Fibroblast of mammary gland (primary cell): ENCODE measurements at regions not wholly inside any gene's neighbourhood (a gene's known extent, or its start where the extent isn't known, plus 50 kb on each side); places are given as distances from the start of the nearest gene placed in this dataset.

Source experiments
- DNase-seq: peaks from one replicate; pipeline ENCODE4 v3.0.0-alpha.2; 2010; ENCODE audit warnings: low read depth
- H3K4me3 ChIP-seq: 2 replicates; pipeline ENCODE4 v1.5.1; 2011; ENCODE audit warnings: low read depth, mild to moderate bottlenecking, low read length, moderate library complexity; ENCODE audit not compliant: control insufficient read depth
- CTCF ChIP-seq: conservative IDR thresholded peaks from 2 replicates; pipeline ENCODE4 v1.5.1; 2011; ENCODE audit warnings: low read depth, low read length, inconsistent platforms; ENCODE audit not compliant: control insufficient read depth, insufficient read depth

DNA sequence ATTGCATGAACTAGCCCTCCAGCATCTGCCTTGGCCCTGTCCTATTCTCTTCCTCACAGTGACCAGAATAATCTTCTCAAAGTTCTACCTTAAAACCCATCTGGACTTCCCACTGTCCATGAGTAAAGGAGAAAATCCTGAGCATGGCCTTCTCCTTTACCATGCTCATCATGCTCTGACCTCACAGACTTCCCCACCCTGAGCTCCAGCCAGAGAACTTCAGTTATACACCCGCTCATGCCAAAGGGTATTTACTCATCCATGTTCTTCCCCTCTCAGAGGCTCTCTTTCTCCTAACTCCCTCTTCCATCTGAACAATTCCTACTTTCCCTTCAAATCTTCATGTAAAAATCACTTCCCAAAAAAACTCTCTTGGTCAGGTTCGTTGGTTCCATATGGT is 188.4 kb downstream of the SETD4 start:
- no peak for DNase-seq
- no peak for TF ChIP-seq CTCF
- H3K4me3 ChIP-seq: no peak overlapping the region

DNA sequence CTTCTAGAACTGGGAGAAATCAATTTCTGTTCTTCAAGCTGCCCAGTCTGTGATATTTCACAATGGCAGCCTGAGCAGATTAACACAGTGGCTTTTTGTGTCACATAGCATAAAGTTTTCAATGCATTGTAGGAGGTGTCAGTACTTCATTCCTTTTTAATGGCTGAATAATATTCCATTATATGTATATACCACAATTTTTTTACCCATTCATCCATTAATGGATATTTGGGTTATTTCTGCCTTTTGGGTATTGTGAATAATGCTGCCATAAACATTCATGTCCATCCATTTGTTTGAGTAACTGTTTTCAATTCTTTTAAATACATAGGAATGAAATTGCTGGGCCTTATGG is 191.5 kb downstream of the SETD4 start:
- no peak overlapping the region for H3K4me3 ChIP-seq
- TF ChIP-seq CTCF: no peak

DNA sequence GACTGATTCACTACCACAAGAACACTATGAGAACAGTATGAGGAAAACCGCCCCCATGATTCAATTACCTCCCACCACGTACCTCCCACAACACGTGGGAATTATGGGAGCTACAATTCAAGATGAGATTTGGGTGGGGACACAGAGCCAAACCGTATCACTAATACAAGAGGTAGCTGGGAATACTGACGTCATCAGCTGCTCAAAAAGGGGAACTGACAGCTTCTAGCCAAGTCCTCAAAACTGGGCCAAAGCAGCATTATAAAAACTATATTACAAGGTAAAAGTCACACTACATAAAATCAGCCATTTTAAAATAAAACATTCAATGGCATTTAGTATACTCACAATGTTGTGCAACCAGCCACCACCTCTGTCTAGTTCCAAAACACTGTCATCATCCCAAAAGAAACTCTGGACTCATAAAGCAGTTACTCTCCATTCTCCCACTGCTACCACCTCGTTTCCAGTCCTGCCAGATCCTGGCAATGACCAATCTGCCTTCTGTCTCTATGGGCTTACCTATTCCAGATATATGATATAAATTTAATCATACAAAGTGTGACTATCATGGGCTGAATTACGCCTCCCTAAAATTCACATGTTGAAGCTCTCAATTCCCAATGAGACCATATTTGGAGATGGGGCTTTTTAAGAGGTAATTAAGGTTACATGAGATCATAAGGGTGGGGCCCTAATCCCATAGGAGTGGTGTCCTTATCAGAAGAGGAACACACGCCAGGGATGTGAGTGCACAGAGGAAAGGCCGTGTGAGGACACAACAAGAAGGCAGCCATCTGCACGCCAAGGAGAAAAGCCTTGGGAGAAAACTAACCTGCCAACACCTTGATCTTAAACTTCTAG is 192.1 kb downstream of the SETD4 start:
- DNase-seq: no peak
- no peak for TF ChIP-seq CTCF
- no peak overlapping the region for H3K4me3 ChIP-seq

More for the DNA sequence above, 191.5 kb downstream of the SETD4 start:
- DNase-seq: no peak

GRCh38 chr21:35864039-35864438 is 196.3 kb downstream of the SETD4 start:
- DNase-seq: no peak
- no peak overlapping the region for H3K4me3 ChIP-seq
- TF ChIP-seq CTCF: no peak

DNA sequence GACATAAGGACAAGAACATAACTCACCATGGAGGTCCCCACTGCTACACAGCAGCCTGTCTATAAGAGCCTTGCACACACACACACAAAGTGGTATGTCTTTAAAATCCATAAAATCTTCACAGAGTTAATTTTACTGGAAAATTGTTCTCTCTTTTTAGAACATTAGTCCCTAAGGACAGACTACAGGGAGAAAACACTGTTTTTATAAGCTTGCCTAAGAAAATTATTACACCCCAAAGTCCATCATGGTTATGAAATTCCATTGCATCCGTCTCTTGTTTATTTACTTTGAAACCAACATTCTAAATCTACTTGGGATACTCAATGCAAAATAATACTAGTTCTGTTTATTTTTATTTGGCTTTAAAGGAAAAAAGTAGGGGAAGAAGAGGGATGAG is 197.4 kb downstream of the SETD4 start:
- H3K4me3 ChIP-seq: no peak overlapping the region
- DNase-seq: no peak
- no peak for TF ChIP-seq CTCF

DNA sequence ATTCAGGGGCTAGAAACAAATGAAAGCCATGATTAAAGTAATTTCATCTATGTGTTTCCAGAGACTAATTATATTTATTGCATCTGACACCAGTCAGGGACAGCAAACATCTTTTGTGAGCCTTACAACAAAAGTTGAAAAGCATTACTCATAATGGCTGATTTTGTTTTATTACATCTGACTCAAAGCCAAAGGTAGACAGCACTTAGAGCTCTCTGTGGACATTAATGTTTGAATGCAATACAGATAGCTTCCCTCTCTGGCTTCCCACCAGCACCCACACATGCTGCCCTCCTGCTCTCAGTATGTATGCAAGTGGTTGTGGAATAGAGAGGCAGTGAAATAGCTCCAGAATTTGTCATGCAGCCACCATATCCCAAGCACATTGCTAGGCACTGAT is 198.7 kb downstream of the SETD4 start:
- no peak overlapping the region for H3K4me3 ChIP-seq
- peak; percentile 75 for DNase-seq
- TF ChIP-seq CTCF: no peak
